A673 (cell line): ENCODE measurements at regions not wholly inside any gene's neighbourhood (a gene's known extent, or its start where the extent isn't known, plus 50 kb on each side); places are given as distances from the start of the nearest gene placed in this dataset.

Source experiments
- BruUV-seq: library from RNA; stranded (reverse); fragments of 400-500 nt; replicated peaks from 2 replicates; lab custom pipeline; 2021; lab: Mats Ljungman, UMichigan
- CTCF ChIA-PET: fragments of 300-600 bp; sonication (Branson Sonifier 250); formaldehyde crosslinking; loops from one replicate; lab custom pipeline; 2022; ENCODE audit warnings: antibody characterized with exemption; lab: Charles Lee
- POLR2A ChIA-PET: fragments of 300-600 bp; sonication (Branson Sonifier 250); formaldehyde crosslinking; loops from one replicate; lab custom pipeline; 2022; ENCODE audit warnings: antibody characterized with exemption; ENCODE audit not compliant: low non-redundant PET; lab: Charles Lee
- DNase-seq: peaks from one replicate; pipeline ENCODE4 v3.0.0-alpha.2; 2015; ENCODE audit warnings: low spot score
- H3K27ac ChIP-seq: fragments of 200-600 bp; sonication (generic); 2 replicates; pipeline ENCODE4 v1.5.1; 2016; ENCODE audit warnings: mixed run types, low read depth, mild to moderate bottlenecking, mixed read lengths, antibody characterized with exemption, low read length; ENCODE audit not compliant: poor library complexity, severe bottlenecking
- H3K27me3 ChIP-seq: fragments of 200-600 bp; sonication (generic); replicated peaks from 2 replicates; pipeline ENCODE4 v1.6.1; 2017; ENCODE audit warnings: mixed run types, low read depth, mild to moderate bottlenecking, mixed read lengths, antibody characterized with exemption, low read length; ENCODE audit not compliant: insufficient read depth, poor library complexity
- H3K36me3 ChIP-seq: fragments of 200-600 bp; sonication (generic); 2 replicates; pipeline ENCODE4 v1.6.1; 2016; ENCODE audit warnings: mixed run types, mild to moderate bottlenecking, mixed read lengths, antibody characterized with exemption, low read length; ENCODE audit not compliant: insufficient read depth, poor library complexity, severe bottlenecking
- H3K4me1 ChIP-seq: fragments of 200-600 bp; sonication (generic); 2 replicates; pipeline ENCODE4 v1.6.1; 2017; ENCODE audit warnings: mixed run types, mild to moderate bottlenecking, mixed read lengths, antibody characterized with exemption, low read length; ENCODE audit not compliant: insufficient read depth, poor library complexity, severe bottlenecking
- H3K4me3 ChIP-seq: fragments of 200-600 bp; sonication (generic); 2 replicates; pipeline ENCODE4 v1.5.1; 2016; ENCODE audit warnings: low read depth, mixed run types, mild to moderate bottlenecking, mixed read lengths, low read length; ENCODE audit not compliant: poor library complexity, severe bottlenecking
- H3K9me3 ChIP-seq: fragments of 200-600 bp; sonication (generic); 2 replicates; pipeline ENCODE4 v1.6.1; 2016; ENCODE audit warnings: mixed run types, low read depth, mild to moderate bottlenecking, mixed read lengths, antibody characterized with exemption, low read length; ENCODE audit not compliant: poor library complexity, severe bottlenecking
- CTCF ChIP-seq: fragments of 300-800, 200-600 bp; sonication (generic); conservative IDR thresholded peaks from 2 replicates; pipeline ENCODE4 v1.5.1; 2017; ENCODE audit warnings: low read depth, mild to moderate bottlenecking, antibody characterized with exemption, low read length, moderate library complexity, mixed read lengths
- EZH2 ChIP-seq: fragments of 200-600 bp; sonication (generic); IDR thresholded peaks from 2 replicates; pipeline ENCODE4 v1.6.1; 2017; ENCODE audit warnings: borderline replicate concordance, low read depth, mild to moderate bottlenecking, mixed read lengths, antibody characterized with exemption, low read length; ENCODE audit not compliant: poor library complexity, severe bottlenecking
- intact Hi-C: fragments of 100-400 bp; cut with micrococcal nuclease; formaldehyde crosslinking; loops from one replicate; pipeline ENCODE4 v1.10.0; 2022; ENCODE audit not compliant: unreplicated experiment

GRCh38 chr3:124313621-124314020, 321.7 kb upstream of the ROPN1 start:
- Histone ChIP-seq H3K9me3 (no peaks in the 10 kb centered on the region), H3K4me1 (no peaks in the 10 kb centered on the region), H3K4me3 (no peak overlapping the region), H3K27ac (no peak overlapping the region), H3K27me3 (no peaks in the 10 kb centered on the region), H3K36me3 (no peaks in the 10 kb centered on the region)
- ChIA-PET CTCF (no interaction called here), POLR2A (no interaction called here)
- TF ChIP-seq CTCF: no peak
- no peak for TF ChIP-seq EZH2
- no peak for DNase-seq
- intact Hi-C loops: no loop called here
- no TSS peak for BruUV-seq

- H3K4me3 ChIP-seq: no peak overlapping the region
- BruUV-seq: no TSS peak
- no peaks in the 10 kb centered on the region for H3K36me3 ChIP-seq
- H3K4me1 ChIP-seq: no peaks in the 10 kb centered on the region
- POLR2A ChIA-PET: no interaction called here
- H3K9me3 ChIP-seq: no peaks in the 10 kb centered on the region
- intact Hi-C loops: no loop called here
- H3K27me3 ChIP-seq: no peaks in the 10 kb centered on the region
- CTCF ChIA-PET: no interaction called here
- no peak overlapping the region for H3K27ac ChIP-seq
- TF ChIP-seq EZH2 (no peak), CTCF (no peak)
- no peak for DNase-seq
These were observed 323.5 kb upstream of the ROPN1 start for GRCh38 chr3:124315215-124316033.

- intact Hi-C loops: no loop called here
- BruUV-seq: no TSS peak
- TF ChIP-seq CTCF (no peak), EZH2 (no peak)
- no peaks in the 10 kb centered on the region for H3K36me3 ChIP-seq
- ChIA-PET POLR2A (no interaction called here), CTCF (no interaction called here)
- H3K4me1 ChIP-seq: no peaks in the 10 kb centered on the region
- H3K9me3 ChIP-seq: no peaks in the 10 kb centered on the region
- DNase-seq: no peak
- no peaks in the 10 kb centered on the region for H3K27me3 ChIP-seq
- H3K4me3 ChIP-seq: no peak overlapping the region
- H3K27ac ChIP-seq: no peak overlapping the region
These were observed 324.0 kb upstream of the ROPN1 start for GRCh38 chr3:124316034-124316287.
